ENCODE measurements at regions not wholly inside any gene's neighbourhood (a gene's known extent, or its start where the extent isn't known, plus 50 kb on each side); places are given as distances from the start of the nearest gene placed in this dataset.

GRCh38 chr2:208980321-208980720 lies 443.5 kb upstream of the MAP2 start (continued):
- TF ChIP-seq, protein P1, sequence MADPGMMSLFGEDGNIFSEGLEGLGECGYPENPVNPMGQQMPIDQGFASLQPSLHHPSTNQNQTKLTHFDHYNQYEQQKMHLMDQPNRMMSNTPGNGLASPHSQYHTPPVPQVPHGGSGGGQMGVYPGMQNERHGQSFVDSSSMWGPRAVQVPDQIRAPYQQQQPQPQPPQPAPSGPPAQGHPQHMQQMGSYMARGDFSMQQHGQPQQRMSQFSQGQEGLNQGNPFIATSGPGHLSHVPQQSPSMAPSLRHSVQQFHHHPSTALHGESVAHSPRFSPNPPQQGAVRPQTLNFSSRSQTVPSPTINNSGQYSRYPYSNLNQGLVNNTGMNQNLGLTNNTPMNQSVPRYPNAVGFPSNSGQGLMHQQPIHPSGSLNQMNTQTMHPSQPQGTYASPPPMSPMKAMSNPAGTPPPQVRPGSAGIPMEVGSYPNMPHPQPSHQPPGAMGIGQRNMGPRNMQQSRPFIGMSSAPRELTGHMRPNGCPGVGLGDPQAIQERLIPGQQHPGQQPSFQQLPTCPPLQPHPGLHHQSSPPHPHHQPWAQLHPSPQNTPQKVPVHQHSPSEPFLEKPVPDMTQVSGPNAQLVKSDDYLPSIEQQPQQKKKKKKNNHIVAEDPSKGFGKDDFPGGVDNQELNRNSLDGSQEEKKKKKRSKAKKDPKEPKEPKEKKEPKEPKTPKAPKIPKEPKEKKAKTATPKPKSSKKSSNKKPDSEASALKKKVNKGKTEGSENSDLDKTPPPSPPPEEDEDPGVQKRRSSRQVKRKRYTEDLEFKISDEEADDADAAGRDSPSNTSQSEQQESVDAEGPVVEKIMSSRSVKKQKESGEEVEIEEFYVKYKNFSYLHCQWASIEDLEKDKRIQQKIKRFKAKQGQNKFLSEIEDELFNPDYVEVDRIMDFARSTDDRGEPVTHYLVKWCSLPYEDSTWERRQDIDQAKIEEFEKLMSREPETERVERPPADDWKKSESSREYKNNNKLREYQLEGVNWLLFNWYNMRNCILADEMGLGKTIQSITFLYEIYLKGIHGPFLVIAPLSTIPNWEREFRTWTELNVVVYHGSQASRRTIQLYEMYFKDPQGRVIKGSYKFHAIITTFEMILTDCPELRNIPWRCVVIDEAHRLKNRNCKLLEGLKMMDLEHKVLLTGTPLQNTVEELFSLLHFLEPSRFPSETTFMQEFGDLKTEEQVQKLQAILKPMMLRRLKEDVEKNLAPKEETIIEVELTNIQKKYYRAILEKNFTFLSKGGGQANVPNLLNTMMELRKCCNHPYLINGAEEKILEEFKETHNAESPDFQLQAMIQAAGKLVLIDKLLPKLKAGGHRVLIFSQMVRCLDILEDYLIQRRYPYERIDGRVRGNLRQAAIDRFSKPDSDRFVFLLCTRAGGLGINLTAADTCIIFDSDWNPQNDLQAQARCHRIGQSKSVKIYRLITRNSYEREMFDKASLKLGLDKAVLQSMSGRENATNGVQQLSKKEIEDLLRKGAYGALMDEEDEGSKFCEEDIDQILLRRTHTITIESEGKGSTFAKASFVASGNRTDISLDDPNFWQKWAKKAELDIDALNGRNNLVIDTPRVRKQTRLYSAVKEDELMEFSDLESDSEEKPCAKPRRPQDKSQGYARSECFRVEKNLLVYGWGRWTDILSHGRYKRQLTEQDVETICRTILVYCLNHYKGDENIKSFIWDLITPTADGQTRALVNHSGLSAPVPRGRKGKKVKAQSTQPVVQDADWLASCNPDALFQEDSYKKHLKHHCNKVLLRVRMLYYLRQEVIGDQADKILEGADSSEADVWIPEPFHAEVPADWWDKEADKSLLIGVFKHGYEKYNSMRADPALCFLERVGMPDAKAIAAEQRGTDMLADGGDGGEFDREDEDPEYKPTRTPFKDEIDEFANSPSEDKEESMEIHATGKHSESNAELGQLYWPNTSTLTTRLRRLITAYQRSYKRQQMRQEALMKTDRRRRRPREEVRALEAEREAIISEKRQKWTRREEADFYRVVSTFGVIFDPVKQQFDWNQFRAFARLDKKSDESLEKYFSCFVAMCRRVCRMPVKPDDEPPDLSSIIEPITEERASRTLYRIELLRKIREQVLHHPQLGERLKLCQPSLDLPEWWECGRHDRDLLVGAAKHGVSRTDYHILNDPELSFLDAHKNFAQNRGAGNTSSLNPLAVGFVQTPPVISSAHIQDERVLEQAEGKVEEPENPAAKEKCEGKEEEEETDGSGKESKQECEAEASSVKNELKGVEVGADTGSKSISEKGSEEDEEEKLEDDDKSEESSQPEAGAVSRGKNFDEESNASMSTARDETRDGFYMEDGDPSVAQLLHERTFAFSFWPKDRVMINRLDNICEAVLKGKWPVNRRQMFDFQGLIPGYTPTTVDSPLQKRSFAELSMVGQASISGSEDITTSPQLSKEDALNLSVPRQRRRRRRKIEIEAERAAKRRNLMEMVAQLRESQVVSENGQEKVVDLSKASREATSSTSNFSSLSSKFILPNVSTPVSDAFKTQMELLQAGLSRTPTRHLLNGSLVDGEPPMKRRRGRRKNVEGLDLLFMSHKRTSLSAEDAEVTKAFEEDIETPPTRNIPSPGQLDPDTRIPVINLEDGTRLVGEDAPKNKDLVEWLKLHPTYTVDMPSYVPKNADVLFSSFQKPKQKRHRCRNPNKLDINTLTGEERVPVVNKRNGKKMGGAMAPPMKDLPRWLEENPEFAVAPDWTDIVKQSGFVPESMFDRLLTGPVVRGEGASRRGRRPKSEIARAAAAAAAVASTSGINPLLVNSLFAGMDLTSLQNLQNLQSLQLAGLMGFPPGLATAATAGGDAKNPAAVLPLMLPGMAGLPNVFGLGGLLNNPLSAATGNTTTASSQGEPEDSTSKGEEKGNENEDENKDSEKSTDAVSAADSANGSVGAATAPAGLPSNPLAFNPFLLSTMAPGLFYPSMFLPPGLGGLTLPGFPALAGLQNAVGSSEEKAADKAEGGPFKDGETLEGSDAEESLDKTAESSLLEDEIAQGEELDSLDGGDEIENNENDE (IDR thresholded peaks at IDR 0.05; ENCODE audit: insufficient replicate concordance, low read length), result no peak
- TF ChIP-seq SP2 (IDR thresholded peaks at IDR 0.05; ENCODE audit: low read length) (no peak), ZNF274 (IDR thresholded peaks at IDR 0.05; ENCODE audit: borderline replicate concordance, extremely low read depth, low read length) (no peak), SIN3A (conservative IDR thresholded peaks at IDR 0.05 in 1 of 2, IDR thresholded peaks at IDR 0.05 in 1 of 2; ENCODE audit: low read depth in 1 of 2, low read length in 2 of 2) (no peak), HDAC2 (IDR thresholded peaks at IDR 0.05; ENCODE audit: borderline replicate concordance in 1 of 2, low read depth in 2 of 2, low read length in 2 of 2) (no peak), JUND (IDR thresholded peaks at IDR 0.05; ENCODE audit: low read length) (no peak)
